PC-3 (cell line): ENCODE measurements at regions not wholly inside any gene's neighbourhood (a gene's known extent, or its start where the extent isn't known, plus 50 kb on each side); places are given as distances from the start of the nearest gene placed in this dataset.

ENCODE experiments used
- ATAC-seq: fragments of 200-7000 bp; cut with Tn5 transposase; 2 replicates; pipeline ENCODE4 v1.9.1; 2020; ENCODE audit warnings: mild to moderate bottlenecking, moderate library complexity
- BruUV-seq: library from RNA; stranded (reverse); fragments of 400-500 nt; replicated peaks from 2 replicates; lab custom pipeline; 2021; lab: Mats Ljungman, UMichigan
- CTCF ChIA-PET: fragments of 300-600 bp; sonication (Branson Sonifier 250); formaldehyde crosslinking; loops from one replicate; lab custom pipeline; 2022; ENCODE audit warnings: antibody characterized with exemption; lab: Charles Lee
- POLR2A ChIA-PET: fragments of 300-600 bp; sonication (Branson Sonifier 250); formaldehyde crosslinking; loops from one replicate; lab custom pipeline; 2022; ENCODE audit warnings: antibody characterized with exemption; ENCODE audit not compliant: unreplicated experiment; lab: Charles Lee
- DNase-seq: peaks from one replicate; pipeline ENCODE4 v3.0.0-alpha.2; 2015
- H2AFZ ChIP-seq: fragments of 300-600 bp; sonication (generic); 2 replicates; pipeline ENCODE4 v1.6.0; 2016; ENCODE audit warnings: antibody characterized with exemption, low read length
- H3F3A ChIP-seq: fragments of 300-600 bp; sonication (generic); one replicate; pipeline ENCODE4 v1.6.0; 2017; ENCODE audit warnings: antibody characterized with exemption, low read length, control low read depth, mild to moderate bottlenecking; ENCODE audit not compliant: unreplicated experiment
- H3K27ac ChIP-seq: fragments of 300-600 bp; sonication (generic); 2 replicates; pipeline ENCODE4 v1.5.1; 2016; ENCODE audit warnings: mild to moderate bottlenecking, low read length
- H3K27me3 ChIP-seq: fragments of 300-600 bp; sonication (generic); 2 replicates; pipeline ENCODE4 v1.6.1; 2016; ENCODE audit warnings: low read length, mixed read lengths
- H3K36me3 ChIP-seq: fragments of 300-600 bp; sonication (generic); 2 replicates; pipeline ENCODE4 v1.6.1; 2016; ENCODE audit warnings: low read depth, mixed run types, low read length, mixed read lengths
- H3K4me1 ChIP-seq: fragments of 300-600 bp; sonication (generic); 2 replicates; pipeline ENCODE4 v1.5.1; 2016; ENCODE audit warnings: low read length; ENCODE audit not compliant: insufficient read depth
- H3K4me2 ChIP-seq: fragments of 300-600 bp; sonication (generic); 2 replicates; pipeline ENCODE4 v1.6.0; 2016; ENCODE audit warnings: low read length
- H3K4me3 ChIP-seq: fragments of 300-600 bp; sonication (generic); 2 replicates; pipeline ENCODE4 v1.5.1; 2016; ENCODE audit warnings: mild to moderate bottlenecking, low read length, mixed read lengths
- H3K79me2 ChIP-seq: fragments of 300-600 bp; sonication (generic); 2 replicates; pipeline ENCODE4 v1.6.1; 2017; ENCODE audit warnings: low read length, mixed read lengths
- H3K9ac ChIP-seq: fragments of 300-600 bp; sonication (generic); 2 replicates; pipeline ENCODE4 v1.6.0; 2016; ENCODE audit warnings: mild to moderate bottlenecking, low read length
- H3K9me2 ChIP-seq: fragments of 300-600 bp; sonication (generic); replicated peaks from 2 replicates; pipeline ENCODE4 v1.6.1; 2016; ENCODE audit warnings: mixed run types, low read length, mixed read lengths
- H3K9me3 ChIP-seq: fragments of 300-600 bp; sonication (generic); 2 replicates; pipeline ENCODE4 v1.6.1; 2016; ENCODE audit warnings: low read length, mixed read lengths
- H4K20me1 ChIP-seq: fragments of 300-600 bp; sonication (generic); 2 replicates; pipeline ENCODE4 v1.6.1; 2016; ENCODE audit warnings: low read length, mixed read lengths
- EZH2 ChIP-seq: fragments of 300-600 bp; sonication (generic); IDR thresholded peaks from one replicate; pipeline ENCODE4 v1.6.1; 2017; ENCODE audit warnings: antibody characterized with exemption, mild to moderate bottlenecking, low read length; ENCODE audit not compliant: unreplicated experiment
- EZH2phosphoT487 ChIP-seq: fragments of 300-600 bp; sonication (generic); IDR thresholded peaks from 2 replicates; pipeline ENCODE4 v1.6.1; 2018; ENCODE audit warnings: mild to moderate bottlenecking, antibody characterized with exemption, low read length, borderline replicate concordance
- intact Hi-C: fragments of 100-400 bp; cut with micrococcal nuclease; formaldehyde crosslinking; loops from 2 replicates; pipeline ENCODE4 v1.9.0; 2023
- TF ChIP-seq, protein P1 (sequence below): fragments of 300-600 bp; sonication (generic); conservative IDR thresholded peaks from 2 replicates; pipeline ENCODE4 v1.5.1; 2017; ENCODE audit warnings: antibody characterized with exemption, low read depth, mild to moderate bottlenecking, low read length

DNA sequence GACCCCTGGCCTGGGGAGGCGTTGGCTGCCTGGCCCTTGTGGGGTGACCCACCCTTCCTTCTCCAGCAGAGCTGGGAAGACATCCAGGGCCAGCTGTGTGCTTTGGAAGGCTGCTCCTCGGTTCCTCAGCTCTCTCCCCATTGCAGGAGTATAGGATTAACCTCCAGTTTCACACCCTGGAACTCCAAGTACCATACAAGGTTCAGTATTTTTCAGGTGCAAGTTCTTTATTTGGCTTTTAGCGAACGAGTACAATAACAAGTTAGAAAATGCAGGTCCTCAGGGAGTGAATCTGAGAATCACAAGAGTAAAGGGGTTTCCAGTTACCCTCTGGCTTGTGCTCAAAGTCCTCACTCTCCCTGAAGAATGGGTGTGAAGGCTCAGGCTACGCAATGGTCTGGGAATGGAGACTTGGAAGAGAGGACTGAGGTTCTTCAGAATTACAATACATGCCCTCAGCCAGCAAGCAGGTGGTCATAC lies 101.2 kb downstream of the APOB start:
- Histone ChIP-seq H3K27me3 (peaks cover 11% of the 10 kb centered on the region; the same call in 1 of the 2 replicates), H3K9me3 (no peaks in the 10 kb centered on the region), H2AFZ (no peak overlapping the region), H4K20me1 (no peaks in the 10 kb centered on the region), H3K79me2 (no peaks in the 10 kb centered on the region), H3K9ac (no peak overlapping the region), H3K36me3 (no peaks in the 10 kb centered on the region), H3F3A (no peaks in the 10 kb centered on the region), H3K4me3 (no peak overlapping the region), H3K9me2 (no peaks in the 10 kb centered on the region), H3K4me1 (no peaks in the 10 kb centered on the region), H3K27ac (no peak overlapping the region), H3K4me2 (no peak overlapping the region)
- BruUV-seq, result no TSS peak
- TF ChIP-seq EZH2phosphoT487 (no peak), EZH2 (no peak)
- TF ChIP-seq, protein P1, sequence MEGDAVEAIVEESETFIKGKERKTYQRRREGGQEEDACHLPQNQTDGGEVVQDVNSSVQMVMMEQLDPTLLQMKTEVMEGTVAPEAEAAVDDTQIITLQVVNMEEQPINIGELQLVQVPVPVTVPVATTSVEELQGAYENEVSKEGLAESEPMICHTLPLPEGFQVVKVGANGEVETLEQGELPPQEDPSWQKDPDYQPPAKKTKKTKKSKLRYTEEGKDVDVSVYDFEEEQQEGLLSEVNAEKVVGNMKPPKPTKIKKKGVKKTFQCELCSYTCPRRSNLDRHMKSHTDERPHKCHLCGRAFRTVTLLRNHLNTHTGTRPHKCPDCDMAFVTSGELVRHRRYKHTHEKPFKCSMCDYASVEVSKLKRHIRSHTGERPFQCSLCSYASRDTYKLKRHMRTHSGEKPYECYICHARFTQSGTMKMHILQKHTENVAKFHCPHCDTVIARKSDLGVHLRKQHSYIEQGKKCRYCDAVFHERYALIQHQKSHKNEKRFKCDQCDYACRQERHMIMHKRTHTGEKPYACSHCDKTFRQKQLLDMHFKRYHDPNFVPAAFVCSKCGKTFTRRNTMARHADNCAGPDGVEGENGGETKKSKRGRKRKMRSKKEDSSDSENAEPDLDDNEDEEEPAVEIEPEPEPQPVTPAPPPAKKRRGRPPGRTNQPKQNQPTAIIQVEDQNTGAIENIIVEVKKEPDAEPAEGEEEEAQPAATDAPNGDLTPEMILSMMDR, result no peak
- ChIA-PET POLR2A (no interaction called here), CTCF (no interaction called here)
- intact Hi-C loops, result no loop called here
- ATAC-seq (no peak), DNase-seq (no peak)

- ATAC-seq, result no peak
- intact Hi-C loops, result no loop called here
- peaks cover 7% of the 10 kb centered on the region; the same call in 1 of the 2 replicates for H3K27me3 ChIP-seq
- no peak overlapping the region for H3K9ac ChIP-seq
- ChIA-PET POLR2A (no interaction called here), CTCF (no interaction called here)
- BruUV-seq, result no TSS peak
- H2AFZ ChIP-seq, result no peak overlapping the region
- no peak overlapping the region for H3K4me2 ChIP-seq
- H3K9me2 ChIP-seq, result no peaks in the 10 kb centered on the region
- no peaks in the 10 kb centered on the region for H4K20me1 ChIP-seq
- no peak overlapping the region for H3K27ac ChIP-seq
- no peaks in the 10 kb centered on the region for H3F3A ChIP-seq
- H3K4me1 ChIP-seq, result no peaks in the 10 kb centered on the region
- no peaks in the 10 kb centered on the region for H3K9me3 ChIP-seq
- DNase-seq, result no peak
- H3K4me3 ChIP-seq, result no peak overlapping the region
- TF ChIP-seq EZH2phosphoT487 (no peak), EZH2 (no peak)
- TF ChIP-seq, protein P1, result no peak
- H3K79me2 ChIP-seq, result no peaks in the 10 kb centered on the region
- H3K36me3 ChIP-seq, result no peaks in the 10 kb centered on the region
Measured at GRCh38 chr2:20940856-20941255, 103.0 kb downstream of the APOB start.

GRCh38 chr2:20939931-20940795 lies 103.7 kb downstream of the APOB start:
- Histone ChIP-seq H3K4me3 (no peak overlapping the region), H2AFZ (no peak overlapping the region), H3K27ac (no peak overlapping the region), H3K4me2 (no peak overlapping the region), H3K9ac (no peak overlapping the region), H3F3A (no peaks in the 10 kb centered on the region), H3K4me1 (no peaks in the 10 kb centered on the region), H3K36me3 (no peaks in the 10 kb centered on the region), H3K9me3 (no peaks in the 10 kb centered on the region), H3K27me3 (peaks cover 7% of the 10 kb centered on the region; the same call in 1 of the 2 replicates), H3K9me2 (no peaks in the 10 kb centered on the region), H4K20me1 (no peaks in the 10 kb centered on the region), H3K79me2 (no peaks in the 10 kb centered on the region)
- ChIA-PET POLR2A (no interaction called here), CTCF (no interaction called here)
- ATAC-seq (no peak), DNase-seq (no peak)
- BruUV-seq, result no TSS peak
- intact Hi-C loops, result no loop called here
- TF ChIP-seq, protein P1, result no peak
- no peak for TF ChIP-seq EZH2phosphoT487
- no peak for TF ChIP-seq EZH2
